ENCODE measurements at regions not wholly inside any gene's neighbourhood (a gene's known extent, or its start where the extent isn't known, plus 50 kb on each side); places are given as distances from the start of the nearest gene placed in this dataset.
"Not testable (repeated sequence)": the region's sequence is repeated elsewhere in the genome, so short reads cannot be mapped to it uniquely, and the experiment has no call there.

DNA sequence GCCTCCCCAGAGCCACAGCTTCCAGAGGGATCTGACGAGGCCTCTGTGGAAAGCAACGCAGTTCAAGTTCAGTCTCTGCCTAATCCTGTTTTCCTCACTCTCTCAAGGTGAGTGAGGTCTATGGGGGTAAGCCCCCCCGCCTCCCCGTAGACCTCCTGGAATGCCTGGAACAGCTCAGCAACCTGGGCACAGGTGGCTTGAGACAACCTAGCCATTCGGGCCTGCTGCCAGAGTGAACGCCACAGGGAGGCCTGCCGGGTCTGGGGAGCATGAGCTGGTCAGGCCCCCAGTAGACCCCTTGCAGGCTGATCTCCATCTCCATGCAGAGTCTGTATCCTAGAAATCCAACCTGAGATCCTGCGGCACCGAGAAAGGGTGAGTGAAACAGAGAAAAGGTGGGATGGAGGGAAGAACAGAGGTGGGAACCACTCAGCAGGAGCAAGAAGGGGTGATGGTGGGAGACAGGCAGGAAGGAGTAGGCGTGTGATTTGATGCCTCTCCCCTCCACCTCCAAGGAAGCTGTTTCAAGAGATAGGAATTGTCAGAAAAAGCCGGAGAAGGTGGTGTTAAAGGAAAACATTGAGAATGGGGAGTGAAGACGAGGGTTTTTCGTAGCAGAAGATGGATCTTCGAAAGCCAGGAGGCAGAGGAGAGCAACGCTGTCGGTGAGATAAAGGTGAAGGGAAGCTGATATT, 123.1 kb upstream of the PRMT8 start:
- no peak for DNase-seq (ENCODE audit: low read depth)

DNA sequence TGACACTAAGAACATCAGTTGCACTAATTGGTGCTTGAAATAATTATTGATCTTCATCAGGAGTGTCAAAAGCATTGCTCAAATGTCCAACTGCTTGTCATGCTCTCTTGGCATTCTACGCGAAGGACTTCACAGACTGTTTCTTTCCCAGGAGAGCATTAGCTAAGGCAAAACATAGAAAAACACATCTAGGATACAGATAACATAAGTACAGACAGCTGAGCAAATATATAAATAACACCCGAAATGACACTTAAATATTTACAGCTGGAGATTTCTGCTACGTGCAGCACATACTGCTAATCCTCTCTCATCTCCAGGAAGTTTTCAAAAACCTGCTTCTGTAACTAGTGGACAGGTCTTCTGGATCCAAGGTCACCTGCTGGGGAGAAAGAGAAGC, 120.0 kb upstream of the PRMT8 start:
- no peak for DNase-seq (ENCODE audit: low read depth)

DNA sequence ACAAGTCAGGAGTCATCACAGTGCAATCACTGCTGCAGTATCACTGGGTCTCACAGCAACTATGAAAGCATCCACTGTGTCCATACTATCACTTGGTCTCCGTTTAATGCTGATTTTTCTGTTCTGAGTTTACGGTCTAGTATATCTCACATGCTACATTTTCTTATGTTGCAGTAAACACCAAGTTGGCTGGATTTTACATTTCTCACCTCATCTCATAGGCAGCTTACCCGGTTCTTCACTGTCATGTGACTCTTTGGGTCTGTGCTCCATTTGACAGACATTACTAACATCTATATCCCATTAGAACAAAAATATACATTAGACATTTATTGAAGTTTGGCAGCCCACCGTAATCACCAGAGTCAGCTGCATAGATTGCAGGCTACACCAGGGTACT, 115.7 kb upstream of the PRMT8 start:
- no peak for DNase-seq (ENCODE audit: low read depth)

DNA sequence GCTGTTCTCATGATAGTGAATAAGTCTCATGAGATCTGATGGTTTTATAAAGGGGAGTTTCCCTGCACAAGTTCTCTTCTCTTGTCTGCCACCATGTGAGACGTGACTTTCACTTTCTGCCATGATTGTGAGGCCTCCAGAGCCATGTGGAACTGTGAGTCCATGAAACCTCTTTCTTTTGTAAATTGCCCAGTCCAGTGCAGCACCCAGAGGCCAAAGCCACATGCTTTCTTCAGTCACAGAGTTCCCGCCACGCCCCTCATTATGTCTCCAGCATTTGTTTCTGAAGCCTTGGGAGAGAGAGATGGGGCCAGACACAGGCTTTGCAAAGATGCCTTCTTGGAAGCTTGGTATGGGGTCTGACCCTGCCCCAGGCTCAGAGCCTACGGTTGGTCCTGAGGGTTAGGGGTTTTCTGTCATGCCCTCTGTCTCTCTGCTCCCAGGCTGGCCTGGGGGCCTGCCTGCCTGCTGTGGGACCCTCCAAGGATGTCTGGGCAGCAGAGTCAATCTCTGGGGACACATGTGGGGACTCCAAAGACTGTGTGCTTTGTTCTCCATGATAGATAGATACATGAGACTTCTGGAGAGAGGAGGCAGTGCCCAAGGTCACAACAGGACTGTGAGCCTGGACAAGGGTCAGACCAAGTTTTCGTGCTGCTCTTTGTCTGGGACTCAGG, 114.1 kb upstream of the PRMT8 start:
- no peak for DNase-seq (ENCODE audit: low read depth)

DNA sequence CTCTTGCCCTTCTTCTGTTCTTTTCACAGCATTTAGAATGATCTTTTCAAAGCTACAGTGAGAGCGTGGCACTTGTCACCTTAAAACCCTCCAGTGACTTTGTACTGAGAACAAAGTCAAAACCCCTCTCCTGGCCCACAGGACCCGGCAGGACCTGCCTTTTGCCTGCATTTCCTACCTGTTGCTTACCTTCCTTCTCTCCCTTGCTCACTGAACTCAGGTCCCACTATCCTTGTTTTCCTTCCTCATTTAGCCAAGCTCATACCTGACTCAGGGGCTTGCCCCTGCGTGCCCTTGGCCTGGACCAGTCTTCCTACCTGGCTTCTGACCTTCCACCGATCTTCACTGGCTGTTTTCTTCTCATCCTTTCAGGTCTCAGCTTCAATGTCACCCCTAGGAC, 112.3 kb upstream of the PRMT8 start:
- DNase-seq (ENCODE audit: low read depth), result no peak

DNA sequence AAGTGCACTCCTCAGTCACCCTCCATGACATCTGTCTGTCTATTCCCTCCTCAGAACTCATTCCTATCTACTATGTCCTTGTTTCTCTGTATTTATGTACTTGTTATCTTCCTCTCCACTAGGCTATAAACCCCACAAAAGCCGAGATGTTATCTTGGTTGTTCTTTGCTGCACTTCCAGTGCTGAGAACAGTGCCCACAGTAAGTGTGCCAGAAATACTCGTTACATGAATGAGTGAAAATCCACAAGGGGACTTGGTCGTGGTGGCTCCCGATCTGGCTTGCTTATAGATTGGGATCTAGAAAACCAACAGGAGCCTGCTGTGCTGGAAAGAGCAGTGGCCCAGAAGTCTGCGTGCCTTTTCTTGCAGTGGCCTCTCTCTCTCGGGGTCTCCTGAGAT, 111.9 kb upstream of the PRMT8 start:
- DNase-seq (ENCODE audit: low read depth), result no peak

DNA sequence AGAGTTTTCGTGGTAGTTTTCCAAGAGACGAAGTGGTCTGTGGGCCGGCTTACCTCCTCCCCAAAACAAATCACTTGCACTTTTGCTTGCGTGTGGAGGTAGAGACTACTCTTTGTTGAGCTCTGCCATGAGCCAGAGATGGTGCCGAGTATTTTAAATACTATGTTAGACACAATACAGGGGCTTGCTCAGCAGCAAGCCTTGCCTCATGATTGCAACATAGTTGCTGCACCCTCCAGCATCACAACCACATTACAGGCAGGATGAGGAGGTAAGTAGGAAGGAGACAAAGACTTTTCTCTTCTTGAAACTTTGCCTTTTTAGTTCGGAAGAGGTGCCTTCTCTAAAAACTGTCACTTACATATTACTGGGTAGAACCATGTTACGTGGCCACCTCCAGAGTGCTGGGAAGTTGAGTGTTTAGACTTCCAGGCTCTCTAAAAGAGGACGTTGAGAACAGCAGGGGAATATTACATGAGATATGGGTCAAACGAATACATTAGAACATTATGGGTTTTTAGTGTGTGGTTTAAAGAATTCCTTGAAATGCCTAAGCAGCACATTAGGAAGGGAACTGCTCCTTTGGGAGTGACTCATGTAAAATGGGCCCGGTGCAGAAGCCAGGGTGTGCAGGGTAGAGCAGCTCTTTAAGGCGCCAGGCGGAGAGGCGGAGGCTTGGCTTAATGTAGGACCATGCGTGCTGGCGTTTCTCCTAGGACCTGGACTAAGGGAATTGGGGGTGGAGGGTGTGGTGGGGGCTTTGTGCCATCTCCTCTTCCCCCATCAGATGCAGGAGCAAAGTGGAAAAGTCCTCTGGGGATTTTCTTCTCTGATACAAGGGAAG, 110.6 kb upstream of the PRMT8 start:
- no peak for DNase-seq (ENCODE audit: low read depth)

DNA sequence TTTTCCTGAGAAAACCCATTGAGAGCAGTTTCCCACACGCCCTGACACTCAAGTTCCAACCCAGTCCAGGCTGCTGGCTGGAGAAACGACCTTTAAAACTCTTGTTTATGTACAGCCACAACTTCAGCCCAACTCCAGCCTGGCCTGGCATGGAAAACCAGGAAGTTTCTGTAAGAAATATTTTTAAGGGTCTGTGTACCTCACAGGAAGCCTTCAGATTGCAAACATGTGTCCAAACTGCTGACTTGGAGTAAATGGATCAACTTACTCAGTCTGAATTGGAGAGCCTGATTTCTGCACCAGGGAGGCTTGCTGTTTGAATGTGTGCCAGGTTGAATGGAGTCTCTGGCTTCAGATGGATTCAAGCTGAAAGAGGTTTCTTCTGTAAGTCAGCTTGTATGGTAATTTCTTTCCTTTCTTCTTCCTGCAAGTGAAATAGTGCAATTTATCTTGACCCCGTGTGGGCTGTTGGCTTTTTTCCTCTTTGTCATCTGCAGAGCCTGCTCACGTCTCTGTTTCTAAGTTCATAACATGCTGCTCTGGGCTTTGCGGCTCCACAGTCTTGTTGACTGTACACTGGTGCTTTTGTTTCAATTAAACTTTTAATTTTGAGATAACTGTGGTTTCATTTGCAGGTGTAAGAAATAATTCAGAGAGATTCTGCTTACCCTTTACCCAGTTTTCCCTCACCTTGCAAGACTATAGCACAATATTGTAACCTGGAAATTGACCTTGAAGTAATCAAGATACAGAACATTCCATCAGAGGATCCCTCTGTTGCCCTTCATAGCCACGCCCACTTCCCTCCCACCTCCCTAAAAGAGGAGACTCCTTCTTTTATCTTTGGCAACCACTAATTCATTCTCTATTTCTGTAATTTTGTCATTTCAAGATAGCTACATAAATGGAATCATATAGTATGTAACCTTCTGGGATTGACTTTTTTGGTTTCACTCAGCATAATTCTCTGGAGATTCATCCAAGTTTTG, 109.7 kb upstream of the PRMT8 start:
- DNase-seq (ENCODE audit: low read depth), result peak; percentile 26

DNA sequence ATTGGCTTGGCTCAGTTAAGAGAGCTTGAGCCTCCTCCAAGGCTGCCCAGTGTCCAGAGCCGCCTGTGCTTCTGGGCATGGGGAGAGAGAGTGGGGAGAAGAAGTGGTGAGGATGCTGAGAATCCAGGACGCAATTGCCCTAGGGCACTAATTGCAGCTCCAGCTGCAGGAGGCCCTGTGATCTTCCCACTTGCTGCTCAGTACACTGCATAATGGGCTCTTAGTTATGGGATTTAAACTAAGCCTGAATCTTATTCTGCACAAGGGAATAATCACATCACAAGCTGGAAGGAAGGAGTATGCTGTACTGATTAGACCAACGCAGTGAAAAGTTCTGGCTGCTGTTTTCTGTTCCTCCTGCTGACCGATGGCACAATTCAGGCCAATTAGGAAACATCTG, 101.0 kb upstream of the PRMT8 start:
- DNase-seq (ENCODE audit: low read depth), result no peak

DNA sequence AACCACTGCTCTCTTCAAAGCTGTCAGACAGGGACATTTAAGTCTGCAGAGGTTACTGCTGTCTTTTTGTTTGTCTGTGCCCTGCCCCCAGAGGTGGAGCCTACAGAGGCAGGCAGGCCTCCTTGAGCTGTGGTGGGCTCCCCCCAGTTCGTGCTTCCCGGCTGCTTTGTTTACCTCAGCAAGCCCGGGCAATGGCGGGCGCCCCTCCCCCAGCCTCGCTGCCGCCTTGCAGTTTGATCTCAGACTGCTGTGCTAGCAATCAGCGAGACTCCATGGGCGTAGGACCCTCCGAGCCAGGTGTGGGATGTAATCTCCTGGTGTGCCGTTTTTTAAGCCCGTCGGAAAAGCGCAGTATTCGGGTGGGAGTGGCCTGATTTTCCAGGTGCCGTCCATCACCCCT, 93.4 kb upstream of the PRMT8 start:
- not testable (repeated sequence) for DNase-seq (ENCODE audit: low read depth)

DNA sequence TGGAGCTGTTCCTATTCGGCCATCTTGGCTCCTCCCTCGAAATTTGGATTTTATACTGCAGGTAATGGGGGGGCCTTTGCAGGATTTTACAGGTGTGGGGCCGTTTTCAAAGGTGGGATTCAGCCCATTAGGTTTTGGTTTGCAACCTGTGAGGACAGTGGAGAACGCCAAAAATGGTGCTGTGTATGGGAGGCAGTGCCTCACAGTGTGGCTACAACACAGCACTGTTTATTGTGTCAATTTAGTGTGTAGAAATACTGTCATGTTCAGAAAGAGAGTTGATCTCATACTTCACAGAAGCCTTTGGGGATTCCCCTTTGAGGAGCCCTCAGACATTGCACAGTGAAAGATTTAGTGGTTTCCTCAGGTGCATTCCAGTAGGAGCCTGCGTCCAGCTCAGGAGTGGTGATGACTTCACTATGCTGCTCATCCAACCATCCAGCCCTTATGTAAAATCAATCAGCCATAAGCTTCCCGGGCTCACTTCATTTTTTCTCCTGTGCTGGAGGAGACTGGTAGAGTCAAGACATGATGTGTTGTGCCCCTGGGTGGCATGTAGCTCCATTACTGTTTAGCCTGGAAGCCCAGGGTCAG, 92.7 kb upstream of the PRMT8 start:
- DNase-seq (ENCODE audit: low read depth), result no peak

DNA sequence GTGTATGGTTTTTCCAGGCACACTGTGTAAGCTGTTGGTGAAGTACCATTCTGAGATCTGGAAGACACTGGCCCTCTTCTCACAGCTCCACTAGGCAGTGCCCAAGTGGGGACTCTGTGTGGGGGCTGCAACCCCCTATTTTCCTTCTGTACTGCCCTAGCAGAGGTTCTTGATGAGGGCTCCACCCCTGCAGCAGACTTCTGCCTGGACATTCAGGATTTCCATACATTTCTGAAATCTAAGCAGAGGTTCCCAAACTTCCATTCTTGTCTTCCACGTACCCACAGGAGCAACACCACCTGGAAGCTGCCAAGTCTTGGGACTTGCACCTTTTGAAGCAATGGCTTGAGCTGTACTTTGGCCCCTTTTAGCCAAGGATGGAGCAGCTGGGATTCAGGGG, 85.2 kb upstream of the PRMT8 start:
- no peak for DNase-seq (ENCODE audit: low read depth)

DNA sequence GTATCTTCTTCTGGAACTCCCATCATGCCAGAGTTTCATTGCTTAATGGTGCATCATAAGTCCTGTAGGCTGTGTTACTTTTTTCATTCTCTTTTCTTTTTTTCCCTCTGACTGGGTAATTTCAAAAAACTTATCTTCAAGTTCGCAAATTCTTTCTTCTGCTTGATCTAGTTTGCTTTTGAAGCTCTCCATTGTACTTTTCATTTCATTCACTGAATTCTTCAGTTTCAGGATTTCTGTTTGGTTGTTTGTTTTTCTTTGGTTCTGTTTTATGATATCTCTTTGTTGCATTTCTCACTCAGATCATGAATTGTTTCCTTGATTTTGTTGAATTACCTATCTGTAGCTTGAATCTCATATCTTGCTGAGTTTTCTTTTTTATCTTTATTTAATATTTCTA, 83.3 kb upstream of the PRMT8 start:
- DNase-seq (ENCODE audit: low read depth), result no peak

DNA sequence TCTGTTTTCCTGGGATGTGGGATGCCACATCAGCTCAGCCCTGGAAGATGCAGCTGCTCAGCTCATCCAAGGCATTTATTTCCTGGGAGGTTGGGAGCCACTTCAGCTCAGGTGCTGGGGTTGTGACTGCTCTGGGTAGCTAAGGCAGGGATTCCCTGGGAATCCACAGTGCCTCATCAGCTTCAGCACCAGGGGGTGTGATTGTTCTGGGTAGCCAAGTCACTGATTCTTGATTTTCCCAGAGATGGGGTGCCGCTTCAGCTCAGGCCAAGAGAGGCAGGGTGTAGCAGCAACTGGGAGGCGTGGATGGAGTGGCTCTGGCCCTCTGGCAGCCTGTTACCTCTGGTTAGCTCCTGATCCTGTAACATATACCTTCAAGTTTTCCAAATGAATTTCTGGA, 81.3 kb upstream of the PRMT8 start:
- no peak for DNase-seq (ENCODE audit: low read depth)

DNA sequence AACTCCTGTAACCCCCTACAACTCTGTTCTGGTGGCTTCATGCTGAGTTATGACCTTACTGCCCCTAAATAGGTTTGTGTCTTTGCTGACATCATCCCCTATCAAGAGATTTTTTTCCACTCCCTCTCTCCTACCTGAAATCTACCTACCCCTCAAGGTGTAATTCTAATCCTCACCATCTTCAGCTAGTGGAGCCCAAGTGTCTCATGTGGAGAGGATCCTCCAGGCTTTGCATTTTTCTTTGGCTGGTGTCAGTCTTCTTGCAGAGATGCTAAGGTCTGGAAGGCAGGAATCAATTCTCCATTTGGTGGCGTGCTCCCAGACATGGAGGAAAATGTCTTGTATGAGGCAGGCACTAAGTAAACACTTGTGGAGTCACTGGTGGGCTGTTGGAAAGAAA, 74.8 kb upstream of the PRMT8 start:
- DNase-seq (ENCODE audit: low read depth), result no peak

DNA sequence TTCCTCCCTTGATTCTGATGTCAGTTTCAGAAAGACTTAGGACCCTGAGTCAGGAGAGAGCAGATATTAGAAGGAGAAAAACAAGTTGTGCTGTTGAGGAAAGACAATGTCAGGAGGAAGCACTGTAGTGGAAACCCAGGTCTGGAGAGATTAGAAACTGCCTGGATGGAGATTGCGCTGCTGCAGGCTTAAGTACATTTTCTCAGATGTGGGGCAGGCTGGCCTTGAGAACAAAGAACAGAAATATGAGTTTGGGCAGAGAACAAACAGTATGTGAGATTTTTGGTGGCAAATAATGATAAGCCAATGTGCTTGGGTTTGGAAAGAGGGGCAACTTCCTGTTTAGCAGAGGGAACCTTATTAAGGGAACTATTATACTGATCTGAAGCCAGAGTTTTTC, 74.3 kb upstream of the PRMT8 start:
- no peak for DNase-seq (ENCODE audit: low read depth)

DNA sequence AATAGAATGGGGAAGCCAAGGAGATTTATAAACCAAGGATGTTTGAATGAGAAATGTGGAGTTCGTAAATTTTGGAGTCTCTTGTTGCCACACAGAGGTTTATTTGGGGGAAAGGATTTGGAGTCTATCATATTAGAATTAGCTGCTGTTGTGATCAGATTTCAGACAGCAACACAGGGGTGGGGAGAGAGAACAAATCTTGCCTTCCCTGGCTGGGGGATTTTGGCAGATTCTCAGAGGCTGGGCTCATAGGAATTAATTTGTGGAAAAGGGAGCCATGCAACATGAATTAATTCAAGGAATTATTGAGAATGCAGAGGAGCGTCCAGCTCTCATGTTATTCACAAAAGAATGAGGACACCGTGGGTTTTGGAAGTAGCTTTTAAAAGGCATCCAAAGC, 73.9 kb upstream of the PRMT8 start:
- no peak for DNase-seq (ENCODE audit: low read depth)

DNA sequence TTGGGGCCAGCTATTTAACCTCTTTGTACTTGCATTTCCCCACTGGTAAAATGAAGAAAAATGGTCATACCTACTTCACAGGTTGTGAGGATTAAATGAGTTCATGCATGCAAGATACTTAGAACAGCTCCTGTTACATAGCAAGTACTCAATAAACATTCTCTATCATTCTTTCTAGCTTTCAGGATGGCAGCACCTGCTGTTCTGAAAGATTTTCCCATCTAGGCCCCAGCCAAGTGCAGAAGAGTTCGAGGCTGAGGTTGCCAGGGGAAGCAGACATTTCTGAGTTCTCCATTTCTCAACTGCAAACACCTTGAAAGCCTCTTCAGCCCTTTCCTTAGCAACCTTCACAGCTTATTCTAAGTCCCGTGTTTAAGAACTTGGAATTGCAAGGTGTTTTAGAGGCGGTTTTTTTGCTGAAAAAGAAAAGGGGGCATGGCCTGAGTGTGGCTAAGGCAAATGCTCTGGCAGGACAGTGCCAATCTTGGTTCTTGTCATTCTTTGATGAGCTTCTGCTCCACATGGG, 73.0 kb upstream of the PRMT8 start:
- DNase-seq (ENCODE audit: low read depth), result no peak

DNA sequence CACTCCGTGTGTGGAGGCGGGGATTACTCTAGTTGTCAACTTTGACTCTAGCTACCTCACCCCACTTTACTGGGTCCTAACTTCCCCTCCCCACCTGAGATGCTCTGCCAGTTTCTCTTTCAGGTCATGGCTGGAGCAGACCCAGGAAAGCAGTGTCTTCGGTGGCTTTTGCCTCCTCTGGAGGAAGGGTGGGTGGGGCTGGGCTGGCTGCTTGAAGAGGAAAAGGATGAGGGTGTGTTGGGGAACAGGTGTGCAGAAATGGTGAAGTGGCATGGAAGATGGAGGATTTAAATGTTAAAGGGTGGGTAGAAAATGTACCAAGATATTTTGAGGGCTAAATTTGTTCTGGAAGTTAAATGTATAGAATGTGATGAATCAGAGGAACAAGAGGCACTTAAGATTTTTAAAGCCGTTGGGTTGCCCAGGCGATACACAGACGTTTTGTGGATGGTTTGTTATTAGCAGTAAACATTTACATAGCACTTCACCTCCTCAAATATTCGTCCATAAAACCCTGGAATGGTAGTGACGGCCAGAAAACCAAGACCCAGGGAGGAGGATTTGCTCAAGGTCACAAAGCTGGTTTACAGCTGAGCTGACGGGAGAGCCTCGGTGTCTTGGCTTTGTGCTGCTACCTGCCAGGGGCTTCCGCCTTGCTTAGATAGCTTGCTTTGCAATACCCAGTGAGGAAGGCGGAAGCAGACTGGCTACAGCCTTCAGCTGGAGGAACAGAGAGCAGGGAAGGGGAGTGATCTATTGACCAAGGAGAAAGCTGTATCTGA, 72.2 kb upstream of the PRMT8 start:
- DNase-seq (ENCODE audit: low read depth), result no peak

DNA sequence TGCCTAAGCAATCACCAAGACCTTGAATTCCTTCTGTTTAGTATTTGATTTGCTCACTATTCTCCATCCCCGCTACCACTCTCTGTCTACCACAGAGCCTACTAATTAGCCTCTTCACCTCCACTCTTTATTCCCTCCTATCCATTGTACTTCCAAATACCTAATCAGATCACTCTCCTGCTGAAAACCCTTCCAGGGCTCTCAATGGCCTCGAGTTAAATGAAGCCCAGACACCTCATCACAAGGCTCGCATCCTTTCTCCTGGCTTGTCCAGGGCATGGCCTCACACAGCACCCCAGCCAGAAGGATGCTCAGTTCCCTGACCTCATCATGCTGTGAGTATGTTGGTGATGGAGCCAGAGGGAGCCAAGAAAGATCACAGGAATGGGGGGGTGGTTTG, 71.4 kb upstream of the PRMT8 start:
- DNase-seq (ENCODE audit: low read depth), result no peak

DNA sequence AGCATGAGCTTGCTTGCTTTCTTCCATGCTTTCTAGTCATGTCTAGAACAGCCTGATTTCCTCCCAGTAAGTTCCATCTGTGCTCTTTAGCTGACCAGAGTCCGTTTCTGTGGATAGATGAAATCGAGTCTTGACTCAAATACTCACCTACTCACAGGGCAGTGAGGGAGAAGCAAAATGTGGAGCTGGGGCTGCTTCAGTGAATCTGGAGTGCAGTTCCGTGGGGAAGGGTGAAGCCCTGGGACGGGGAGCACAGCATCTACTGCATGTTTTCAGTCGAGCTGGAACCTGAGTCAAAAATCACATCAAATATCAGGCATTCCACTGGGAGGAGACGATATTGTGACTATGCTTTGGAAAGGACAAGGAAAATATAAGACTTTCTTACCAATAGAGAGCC, 70.3 kb upstream of the PRMT8 start:
- DNase-seq (ENCODE audit: low read depth), result no peak
